GM21576 (cell line): ENCODE measurements at regions not wholly inside any gene's neighbourhood (a gene's known extent, or its start where the extent isn't known, plus 50 kb on each side); places are given as distances from the start of the nearest gene placed in this dataset.
"Not testable (repeated sequence)": the region's sequence is repeated elsewhere in the genome, so short reads cannot be mapped to it uniquely, and the experiment has no call there.

ENCODE experiments used
- ATAC-seq: cut with Tn5 transposase; IDR thresholded peaks from one replicate; pipeline ENCODE4 v1.9.1; 2021; ENCODE audit warnings: mild to moderate bottlenecking, moderate library complexity; ENCODE audit not compliant: unreplicated experiment

GRCh38 chr14:105883066-105884005, 357.0 kb downstream of the TMEM121 start:
- ATAC-seq, result no peak

- not testable (repeated sequence) for ATAC-seq
These were observed 357.9 kb downstream of the TMEM121 start for GRCh38 chr14:105884192-105884807.

GRCh38 chr14:105884808-105885281, 358.5 kb downstream of the TMEM121 start:
- ATAC-seq, result no peak

GRCh38 chr14:105885561-105886320, 359.4 kb downstream of the TMEM121 start:
- no peak for ATAC-seq

- not testable (repeated sequence) for ATAC-seq
These were observed 360.4 kb downstream of the TMEM121 start for GRCh38 chr14:105886791-105887191.

GRCh38 chr14:105887692-105888091, 361.3 kb downstream of the TMEM121 start:
- no peak for ATAC-seq

- no peak for ATAC-seq
These were observed 361.8 kb downstream of the TMEM121 start for GRCh38 chr14:105888151-105888550.

GRCh38 chr14:105888784-105889665, 362.6 kb downstream of the TMEM121 start:
- ATAC-seq, result no peak

- no peak for ATAC-seq
These were observed 363.5 kb downstream of the TMEM121 start for GRCh38 chr14:105889666-105890473.

GRCh38 chr14:105890474-105891220, 364.3 kb downstream of the TMEM121 start:
- no peak for ATAC-seq

- ATAC-seq, result no peak
These were observed 364.8 kb downstream of the TMEM121 start for GRCh38 chr14:105891221-105891602.

GRCh38 chr14:105891631-105892452, 365.5 kb downstream of the TMEM121 start:
- ATAC-seq, result no peak

- ATAC-seq, result not testable (repeated sequence)
These were observed 366.4 kb downstream of the TMEM121 start for GRCh38 chr14:105892453-105893441.

GRCh38 chr14:105893686-105894085, 367.3 kb downstream of the TMEM121 start:
- ATAC-seq, result not testable (repeated sequence)

GRCh38 chr14:105894125-105894977, 368.0 kb downstream of the TMEM121 start:
- ATAC-seq, result no peak
